KMS-11 (cell line): ENCODE measurements at regions not wholly inside any gene's neighbourhood (a gene's known extent, or its start where the extent isn't known, plus 50 kb on each side); places are given as distances from the start of the nearest gene placed in this dataset.

Experiments
- H2AFZ ChIP-seq: fragments of 200-600 bp; sonication (generic); 2 replicates; pipeline ENCODE4 v1.6.1; 2016; ENCODE audit warnings: antibody characterized with exemption, mixed run types, low read depth
- H3K27ac ChIP-seq: fragments of 200-600 bp; sonication (generic); 2 replicates; pipeline ENCODE4 v1.6.1; 2016; ENCODE audit warnings: mild to moderate bottlenecking, mixed run types
- H3K27me3 ChIP-seq: fragments of 200-600 bp; sonication (generic); 2 replicates; pipeline ENCODE4 v1.6.1; 2017; ENCODE audit warnings: mild to moderate bottlenecking, low read depth, mixed run types, moderate library complexity; ENCODE audit not compliant: insufficient read depth
- H3K36me3 ChIP-seq: fragments of 200-600 bp; sonication (generic); 2 replicates; pipeline ENCODE4 v1.6.1; 2017; ENCODE audit warnings: mild to moderate bottlenecking, mixed run types; ENCODE audit not compliant: insufficient read depth
- H3K4me1 ChIP-seq: fragments of 200-600 bp; sonication (generic); 2 replicates; pipeline ENCODE4 v1.6.1; 2016; ENCODE audit warnings: mild to moderate bottlenecking, low read depth, mixed run types; ENCODE audit not compliant: poor library complexity, severe bottlenecking
- H3K4me2 ChIP-seq: fragments of 200-600 bp; sonication (generic); 2 replicates; pipeline ENCODE4 v1.7.0; 2016; ENCODE audit warnings: mild to moderate bottlenecking, mixed run types
- H3K4me3 ChIP-seq: fragments of 200-600 bp; sonication (generic); IDR thresholded peaks from 2 replicates; pipeline ENCODE4 v1.6.1; 2017; ENCODE audit warnings: low read depth, low read length, mixed read lengths; ENCODE audit not compliant: insufficient read depth
- H3K79me2 ChIP-seq: fragments of 200-600 bp; sonication (generic); 2 replicates; pipeline ENCODE4 v1.6.1; 2016; ENCODE audit warnings: low read depth, mixed run types; ENCODE audit not compliant: insufficient read depth
- H3K9ac ChIP-seq: fragments of 200-600 bp; sonication (generic); 2 replicates; pipeline ENCODE4 v1.6.1; 2016; ENCODE audit warnings: mild to moderate bottlenecking, mixed run types
- H4K20me1 ChIP-seq: fragments of 200-600 bp; sonication (generic); 2 replicates; pipeline ENCODE4 v1.6.1; 2016; ENCODE audit warnings: mild to moderate bottlenecking, mixed run types; ENCODE audit not compliant: insufficient read depth
- CTCF ChIP-seq: fragments of 200-600 bp; sonication (generic); conservative IDR thresholded peaks from 2 replicates; pipeline ENCODE4 v1.6.1; 2017; ENCODE audit warnings: low read depth, mild to moderate bottlenecking, antibody characterized with exemption, low read length, moderate library complexity, mixed read lengths

- H3K4me1 ChIP-seq: no peaks in the 10 kb centered on the region
- no peak overlapping the region for H3K4me3 ChIP-seq
- H3K27ac ChIP-seq: no peak overlapping the region
Observed at GRCh38 chr4:147318586-147318985, 162.3 kb upstream of the EDNRA start.

GRCh38 chr4:147325571-147325981, 155.3 kb upstream of the EDNRA start:
- Histone ChIP-seq H2AFZ (no peak overlapping the region), H3K27ac (no peak overlapping the region), H3K4me1 (no peaks in the 10 kb centered on the region), H3K4me2 (no peak overlapping the region), H3K4me3 (no peak overlapping the region), H3K9ac (no peak overlapping the region), H4K20me1 (no peaks in the 10 kb centered on the region), H3K36me3 (no peaks in the 10 kb centered on the region), H3K79me2 (no peaks in the 10 kb centered on the region), H3K27me3 (no peaks in the 10 kb centered on the region)
- TF ChIP-seq CTCF: no peak

More at GRCh38 chr4:147318586-147318985, 162.3 kb upstream of the EDNRA start:
- no peaks in the 10 kb centered on the region for H3K27me3 ChIP-seq
- H3K4me2 ChIP-seq: no peak overlapping the region
- H3K79me2 ChIP-seq: no peaks in the 10 kb centered on the region
- no peak overlapping the region for H3K9ac ChIP-seq
- TF ChIP-seq CTCF: no peak
- H2AFZ ChIP-seq: no peak overlapping the region
- H4K20me1 ChIP-seq: no peaks in the 10 kb centered on the region
- no peaks in the 10 kb centered on the region for H3K36me3 ChIP-seq

DNA sequence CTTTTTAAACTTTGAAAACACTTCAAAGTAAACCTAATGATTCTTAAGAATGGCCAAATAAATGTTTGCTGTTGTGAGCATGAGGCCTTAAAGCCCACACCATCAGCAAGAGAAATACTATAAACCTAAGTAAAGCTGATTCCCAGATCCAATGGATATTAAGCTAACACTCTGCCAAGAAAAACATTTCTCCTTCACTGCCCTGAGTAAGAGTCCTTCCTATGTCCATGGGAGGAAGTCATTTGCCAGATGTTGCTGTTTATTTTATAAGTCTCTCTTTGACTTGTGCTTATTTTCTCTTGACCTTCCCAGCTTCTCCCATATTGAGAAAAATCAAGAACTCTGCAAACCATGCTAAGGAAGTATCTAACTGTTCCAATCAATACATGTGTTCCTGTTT, 154.3 kb upstream of the EDNRA start:
- Histone ChIP-seq H4K20me1 (no peaks in the 10 kb centered on the region), H3K36me3 (no peaks in the 10 kb centered on the region), H3K9ac (no peak overlapping the region), H3K4me3 (no peak overlapping the region), H3K27ac (no peak overlapping the region), H3K4me2 (no peak overlapping the region), H3K79me2 (no peaks in the 10 kb centered on the region), H2AFZ (no peak overlapping the region), H3K27me3 (no peaks in the 10 kb centered on the region), H3K4me1 (no peaks in the 10 kb centered on the region)
- TF ChIP-seq CTCF: no peak

- no peaks in the 10 kb centered on the region for H4K20me1 ChIP-seq
- TF ChIP-seq CTCF: no peak
- no peaks in the 10 kb centered on the region for H3K4me1 ChIP-seq
- H2AFZ ChIP-seq: no peak overlapping the region
- H3K36me3 ChIP-seq: no peaks in the 10 kb centered on the region
- H3K9ac ChIP-seq: no peak overlapping the region
- no peaks in the 10 kb centered on the region for H3K79me2 ChIP-seq
- no peak overlapping the region for H3K4me3 ChIP-seq
- no peak overlapping the region for H3K27ac ChIP-seq
- no peaks in the 10 kb centered on the region for H3K27me3 ChIP-seq
- no peak overlapping the region for H3K4me2 ChIP-seq
Observed at GRCh38 chr4:147327322-147327721, 153.6 kb upstream of the EDNRA start.
